AG09319 (cell line): ENCODE measurements at regions not wholly inside any gene's neighbourhood (a gene's known extent, or its start where the extent isn't known, plus 50 kb on each side); places are given as distances from the start of the nearest gene placed in this dataset.

ENCODE experiments used
- DNase-seq: peaks from one replicate; pipeline ENCODE4 v3.0.0-alpha.2; 2010; ENCODE audit warnings: low read depth; ENCODE audit errors: extremely low read depth
- CTCF ChIP-seq: IDR thresholded peaks from 2 replicates; pipeline ENCODE4 v1.5.1; 2011; ENCODE audit warnings: low read depth, mild to moderate bottlenecking, inconsistent platforms, low read length, moderate library complexity

- no peak for TF ChIP-seq CTCF
- no peak for DNase-seq
Observed at GRCh38 chr9:38153152-38153909, 84.3 kb upstream of the SHB start.

- DNase-seq, result no peak
- no peak for TF ChIP-seq CTCF
Observed at GRCh38 chr9:38149647-38150046, 80.6 kb upstream of the SHB start.

- DNase-seq, result no peak
- TF ChIP-seq CTCF, result no peak
Observed at GRCh38 chr9:38146844-38147243, 77.8 kb upstream of the SHB start.

- DNase-seq, result no peak
- TF ChIP-seq CTCF, result no peak
Observed at GRCh38 chr9:38145526-38146053, 76.6 kb upstream of the SHB start.

GRCh38 chr9:38144421-38144820, 75.4 kb upstream of the SHB start:
- no peak for DNase-seq
- no peak for TF ChIP-seq CTCF

GRCh38 chr9:38141746-38142591, 72.9 kb upstream of the SHB start:
- DNase-seq, result peak; percentile 27
- no peak for TF ChIP-seq CTCF

GRCh38 chr9:38138276-38138675, 69.2 kb upstream of the SHB start:
- no peak for DNase-seq
- TF ChIP-seq CTCF, result no peak
